Stomach (tissue), 4 donors: ENCODE measurements at regions not wholly inside any gene's neighbourhood (a gene's known extent, or its start where the extent isn't known, plus 50 kb on each side); places are given as distances from the start of the nearest gene placed in this dataset.

Source experiments
- CTCF ChIP-seq, 7 experiments: fragments of 450-650 bp in 4 of 7; fragments of 200-600 bp in 3 of 7; sonication (generic) in 3 of 7; IDR thresholded peaks; one replicate each; pipeline ENCODE4 v1.5.1; 2016 to 2019; ENCODE audit warnings: antibody characterized with exemption in 7 of 7, control low read depth in 2 of 7, mild to moderate bottlenecking in 1 of 7
- EP300 ChIP-seq: sonication (generic); formaldehyde crosslinking; IDR thresholded peaks from one replicate; pipeline ENCODE4 v1.6.1; 2017; ENCODE audit warnings: antibody characterized with exemption

DNA sequence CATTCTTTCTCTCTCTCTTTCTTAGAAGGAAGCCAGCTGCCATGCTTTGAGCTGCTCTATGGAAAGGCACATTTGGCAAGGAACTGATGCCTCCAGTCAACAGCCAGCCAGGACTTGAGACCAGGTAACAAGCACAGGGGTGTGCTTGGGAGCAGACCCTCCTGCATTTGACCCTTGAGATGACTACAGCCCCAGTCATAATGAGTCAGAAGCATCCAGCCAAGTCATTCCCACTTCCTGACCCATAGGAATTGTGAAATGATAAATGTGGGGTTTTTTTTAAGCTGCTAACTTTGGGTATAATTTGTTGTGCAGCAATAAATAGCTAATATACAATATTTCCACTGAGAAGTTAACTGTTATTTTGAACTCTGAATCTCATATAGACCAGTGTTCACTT lies 446.9 kb downstream of the GRXCR1 start:
- TF ChIP-seq CTCF (IDR thresholded peaks at IDR 0.05) (no peak), EP300 (no peak)
